ENCODE measurements at regions not wholly inside any gene's neighbourhood (a gene's known extent, or its start where the extent isn't known, plus 50 kb on each side); places are given as distances from the start of the nearest gene placed in this dataset.

- H3K4me3 Mint-ChIP-seq (ENCODE audit: unreplicated experiment), result no peak overlapping the region
- intact Hi-C loops (cut with micrococcal nuclease), result no loop called here
- no peaks in the 10 kb centered on the region for H3K4me1 Mint-ChIP-seq (ENCODE audit: insufficient read depth, unreplicated experiment)
- no TSS peak for BruUV-seq (replicated peaks)
- TF ChIP-seq CTCF (IDR thresholded peaks at IDR 0.05; ENCODE audit: unreplicated experiment), result no peak
- no peak for DNase-seq (ENCODE audit: unreplicated experiment)
- CTCF ChIA-PET, result interaction anchor here (0.7 kb wide), 1 partner anchor 11 kb away, joined by 3 read pairs; no protein-coding TSS in a partner anchor
- no peak overlapping the region for H3K27ac Mint-ChIP-seq (ENCODE audit: low read depth, unreplicated experiment)
- POLR2A ChIA-PET, result no interaction called here
- no peaks in the 10 kb centered on the region for H3K9me3 Mint-ChIP-seq (ENCODE audit: unreplicated experiment)
- H3K27me3 Mint-ChIP-seq (ENCODE audit: insufficient read depth, unreplicated experiment), result no peaks in the 10 kb centered on the region
- H3K36me3 Mint-ChIP-seq (ENCODE audit: insufficient read depth, unreplicated experiment), result no peaks in the 10 kb centered on the region
Observed at GRCh38 chr3:34396956-34397355, 598.5 kb downstream of the PDCD6IP start.

- POLR2A ChIA-PET, result no interaction called here
- Mint-ChIP-seq H3K27me3 (ENCODE audit: insufficient read depth, unreplicated experiment) (no peaks in the 10 kb centered on the region), H3K36me3 (ENCODE audit: insufficient read depth, unreplicated experiment) (no peaks in the 10 kb centered on the region), H3K27ac (ENCODE audit: low read depth, unreplicated experiment) (no peak overlapping the region), H3K9me3 (ENCODE audit: unreplicated experiment) (no peaks in the 10 kb centered on the region), H3K4me3 (ENCODE audit: unreplicated experiment) (no peak overlapping the region), H3K4me1 (ENCODE audit: insufficient read depth, unreplicated experiment) (no peaks in the 10 kb centered on the region)
- BruUV-seq (replicated peaks), result no TSS peak
- intact Hi-C loops (cut with micrococcal nuclease), result no loop called here
- CTCF ChIA-PET, result no interaction called here
- no peak for TF ChIP-seq CTCF (IDR thresholded peaks at IDR 0.05; ENCODE audit: unreplicated experiment)
- no peak for DNase-seq (ENCODE audit: unreplicated experiment)
Observed at GRCh38 chr3:34399401-34399800, 601.0 kb downstream of the PDCD6IP start.

GRCh38 chr3:34405159-34405558 is 606.7 kb downstream of the PDCD6IP start:
- no peaks in the 10 kb centered on the region for H3K36me3 Mint-ChIP-seq (ENCODE audit: insufficient read depth, unreplicated experiment)
- H3K9me3 Mint-ChIP-seq (ENCODE audit: unreplicated experiment), result peaks cover 8% of the 10 kb centered on the region
- CTCF ChIA-PET, result interaction anchor here (0.6 kb wide), 1 partner anchor 13 kb away, joined by 6 read pairs; no protein-coding TSS in a partner anchor
- BruUV-seq (replicated peaks), result no TSS peak
- DNase-seq (ENCODE audit: unreplicated experiment), result no peak
- no peak overlapping the region for H3K27ac Mint-ChIP-seq (ENCODE audit: low read depth, unreplicated experiment)
- no peak for TF ChIP-seq CTCF (IDR thresholded peaks at IDR 0.05; ENCODE audit: unreplicated experiment)
- intact Hi-C loops (cut with micrococcal nuclease), result no loop called here
- POLR2A ChIA-PET, result no interaction called here
- H3K4me1 Mint-ChIP-seq (ENCODE audit: insufficient read depth, unreplicated experiment), result no peaks in the 10 kb centered on the region
- no peaks in the 10 kb centered on the region for H3K27me3 Mint-ChIP-seq (ENCODE audit: insufficient read depth, unreplicated experiment)
- H3K4me3 Mint-ChIP-seq (ENCODE audit: unreplicated experiment), result no peak overlapping the region

GRCh38 chr3:34407281-34407680 is 608.9 kb downstream of the PDCD6IP start:
- no peaks in the 10 kb centered on the region for H3K27me3 Mint-ChIP-seq (ENCODE audit: insufficient read depth, unreplicated experiment)
- CTCF ChIA-PET, result interaction anchor here (0.7 kb wide), 1 partner anchor 147 kb away, joined by 3 read pairs; no protein-coding TSS in a partner anchor
- H3K4me3 Mint-ChIP-seq (ENCODE audit: unreplicated experiment), result no peak overlapping the region
- POLR2A ChIA-PET, result no interaction called here
- intact Hi-C loops (cut with micrococcal nuclease), result no loop called here
- no peak for TF ChIP-seq CTCF (IDR thresholded peaks at IDR 0.05; ENCODE audit: unreplicated experiment)
- H3K36me3 Mint-ChIP-seq (ENCODE audit: insufficient read depth, unreplicated experiment), result no peaks in the 10 kb centered on the region
- no peaks in the 10 kb centered on the region for H3K4me1 Mint-ChIP-seq (ENCODE audit: insufficient read depth, unreplicated experiment)
- BruUV-seq (replicated peaks), result no TSS peak
- peaks cover 8% of the 10 kb centered on the region for H3K9me3 Mint-ChIP-seq (ENCODE audit: unreplicated experiment)
- H3K27ac Mint-ChIP-seq (ENCODE audit: low read depth, unreplicated experiment), result no peak overlapping the region
- DNase-seq (ENCODE audit: unreplicated experiment), result no peak
